CD4-positive, alpha-beta T cell treated with Interleukin-4 for 4 hours (primary cell): ENCODE measurements at regions not wholly inside any gene's neighbourhood (a gene's known extent, or its start where the extent isn't known, plus 50 kb on each side); places are given as distances from the start of the nearest gene placed in this dataset.

Source experiments
- DNase-seq: peaks from one replicate; pipeline ENCODE4 v3.0.0-alpha.2; 2020

GRCh38 chr22:23522623-23523251 is 57.4 kb downstream of the IGLL1 start:
- DNase-seq, result no peak

- peak; percentile 67 for DNase-seq
These were observed 58.5 kb downstream of the IGLL1 start for GRCh38 chr22:23521441-23522113.

DNA sequence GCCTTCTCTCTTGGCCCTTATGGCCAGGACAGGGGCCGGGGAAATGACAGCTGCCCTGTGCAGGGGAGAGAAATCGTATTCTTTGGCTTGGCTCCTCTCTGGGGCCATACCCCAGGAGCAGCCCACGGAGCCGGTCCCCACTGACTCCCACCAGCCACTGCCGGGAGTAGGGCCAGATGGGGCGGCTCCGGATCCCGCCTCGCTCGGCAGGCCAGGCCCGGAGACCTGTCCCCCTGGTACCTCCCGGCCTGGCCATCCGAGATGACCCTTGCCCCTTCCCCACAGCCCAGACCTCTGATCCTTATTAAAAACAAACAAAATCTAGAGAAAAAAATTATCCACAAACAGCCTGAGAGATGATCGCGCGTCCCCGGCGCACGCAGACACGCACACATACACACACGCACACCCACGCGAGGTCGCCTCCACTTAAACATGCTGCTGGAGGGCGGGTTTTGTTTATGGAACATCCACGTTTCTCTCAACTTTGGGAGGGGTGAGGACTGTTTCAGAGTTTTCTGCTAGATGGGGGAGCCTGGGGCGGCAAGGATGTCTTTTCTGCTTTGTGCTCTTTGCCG is 59.1 kb downstream of the IGLL1 start:
- no peak for DNase-seq

DNA sequence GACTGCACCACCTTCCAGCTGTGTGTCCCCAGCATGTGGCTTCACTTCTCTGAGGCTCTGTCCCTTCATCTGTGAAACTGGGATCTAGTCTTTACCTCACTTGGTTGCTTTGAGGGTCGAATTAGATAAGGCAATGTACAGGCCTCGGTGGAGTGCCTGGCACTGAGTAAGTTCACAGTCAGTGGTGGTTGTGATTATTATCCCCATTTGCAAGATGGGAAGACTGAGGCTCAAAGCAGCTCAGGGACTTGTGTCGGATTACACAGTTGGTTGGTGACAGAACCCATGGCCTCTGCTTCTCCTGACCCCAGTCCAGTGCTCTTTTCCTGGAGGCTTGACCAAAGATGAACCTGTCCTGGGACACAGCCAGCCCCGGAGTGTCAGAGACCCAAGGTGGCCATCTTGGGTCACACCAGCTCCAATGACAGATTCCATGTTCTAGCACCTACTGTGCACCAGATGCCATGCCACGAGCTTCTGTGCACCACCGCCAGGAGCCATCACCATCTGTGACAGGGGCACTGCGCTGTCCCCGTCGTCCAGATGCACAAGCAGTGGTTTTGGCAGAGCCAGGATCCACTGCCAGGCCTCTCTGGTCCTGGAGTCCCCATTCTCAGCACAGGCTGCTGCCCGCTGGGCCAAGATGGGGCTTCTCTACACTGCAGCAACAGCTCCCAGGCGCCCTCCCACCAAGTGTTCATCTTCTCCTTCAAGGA is 60.5 kb downstream of the IGLL1 start:
- no peak for DNase-seq

- DNase-seq, result no peak
These were observed 61.5 kb downstream of the IGLL1 start for GRCh38 chr22:23518376-23519187.

GRCh38 chr22:23517804-23518375 is 62.2 kb downstream of the IGLL1 start:
- no peak for DNase-seq

- DNase-seq, result no peak
These were observed 63.8 kb downstream of the IGLL1 start for GRCh38 chr22:23516304-23516703.

DNA sequence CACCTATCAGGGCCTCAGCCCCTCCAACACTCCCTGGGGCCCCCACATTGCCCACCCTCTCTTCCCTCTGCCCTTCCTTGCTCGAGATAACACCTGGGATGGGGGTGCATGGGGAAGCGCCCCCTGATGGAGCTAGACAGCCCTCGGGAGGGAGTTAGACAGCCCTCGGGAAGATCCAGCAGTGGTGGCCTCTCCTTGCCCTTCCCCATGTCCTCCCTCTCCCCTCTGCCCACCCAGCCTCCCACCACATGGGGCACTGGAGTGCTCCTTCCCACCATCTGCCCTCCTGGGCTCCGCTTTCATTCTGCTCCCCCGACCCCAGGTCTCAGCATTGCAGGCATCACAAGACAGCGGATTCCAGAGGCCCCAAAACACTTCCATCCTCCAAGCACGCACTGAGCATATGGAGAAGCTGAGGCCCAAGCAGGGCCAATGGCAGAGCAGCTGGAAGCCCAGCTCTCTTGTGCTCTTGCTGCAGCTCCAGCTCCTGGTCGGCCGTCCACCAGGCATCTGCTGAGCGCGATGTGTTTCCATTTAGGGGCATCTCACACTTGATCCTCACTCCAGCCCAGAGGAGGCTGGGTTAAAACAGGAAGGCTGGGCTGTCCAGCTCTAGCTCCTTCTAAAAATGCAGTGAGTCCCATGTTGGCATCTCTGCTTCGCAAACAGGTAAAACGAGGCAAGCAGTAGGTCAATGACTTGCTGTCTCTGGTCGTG is 65.6 kb downstream of the IGLL1 start:
- DNase-seq, result no peak

DNA sequence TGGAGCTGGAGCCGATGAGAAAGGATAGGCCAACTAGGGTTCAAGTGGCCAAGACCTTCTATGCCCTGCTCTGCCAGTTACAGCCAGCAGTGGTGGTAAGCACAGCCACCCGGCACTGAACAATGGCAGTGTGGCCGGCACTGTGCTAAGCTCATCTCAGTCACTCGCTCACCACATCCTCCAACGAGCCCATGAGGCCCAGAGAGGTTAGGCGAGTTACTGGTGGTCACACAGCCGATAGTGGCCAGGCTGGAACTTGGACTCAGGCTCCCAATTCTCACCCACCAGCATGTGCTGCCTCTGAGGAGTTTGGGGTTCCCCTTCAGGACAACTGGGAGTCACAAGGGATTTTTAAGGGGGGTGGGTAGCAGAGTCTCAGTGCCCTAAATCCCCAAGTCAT is 66.4 kb downstream of the IGLL1 start:
- DNase-seq, result no peak

- DNase-seq, result no peak
These were observed 67.0 kb downstream of the IGLL1 start for GRCh38 chr22:23513133-23513532.

- no peak for DNase-seq
These were observed 67.4 kb downstream of the IGLL1 start for GRCh38 chr22:23512721-23513120.

DNA sequence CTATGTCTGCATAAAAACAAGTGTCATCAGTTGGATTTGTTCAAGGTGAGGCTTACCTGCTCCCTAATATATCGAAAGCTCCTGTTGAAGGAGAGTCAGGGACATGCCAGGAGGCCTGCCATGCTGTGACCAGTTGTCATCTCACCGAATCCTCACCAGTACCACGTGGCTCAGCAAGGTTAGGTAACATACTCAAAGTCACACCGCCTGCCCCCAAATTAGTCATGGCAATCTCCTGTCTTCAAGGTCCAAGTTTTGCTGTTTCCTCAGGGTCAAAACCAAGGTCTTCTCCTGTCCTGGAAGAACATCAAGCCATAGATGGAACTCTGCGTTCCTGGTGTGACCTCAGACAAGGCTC is 67.8 kb downstream of the IGLL1 start:
- DNase-seq, result no peak

DNA sequence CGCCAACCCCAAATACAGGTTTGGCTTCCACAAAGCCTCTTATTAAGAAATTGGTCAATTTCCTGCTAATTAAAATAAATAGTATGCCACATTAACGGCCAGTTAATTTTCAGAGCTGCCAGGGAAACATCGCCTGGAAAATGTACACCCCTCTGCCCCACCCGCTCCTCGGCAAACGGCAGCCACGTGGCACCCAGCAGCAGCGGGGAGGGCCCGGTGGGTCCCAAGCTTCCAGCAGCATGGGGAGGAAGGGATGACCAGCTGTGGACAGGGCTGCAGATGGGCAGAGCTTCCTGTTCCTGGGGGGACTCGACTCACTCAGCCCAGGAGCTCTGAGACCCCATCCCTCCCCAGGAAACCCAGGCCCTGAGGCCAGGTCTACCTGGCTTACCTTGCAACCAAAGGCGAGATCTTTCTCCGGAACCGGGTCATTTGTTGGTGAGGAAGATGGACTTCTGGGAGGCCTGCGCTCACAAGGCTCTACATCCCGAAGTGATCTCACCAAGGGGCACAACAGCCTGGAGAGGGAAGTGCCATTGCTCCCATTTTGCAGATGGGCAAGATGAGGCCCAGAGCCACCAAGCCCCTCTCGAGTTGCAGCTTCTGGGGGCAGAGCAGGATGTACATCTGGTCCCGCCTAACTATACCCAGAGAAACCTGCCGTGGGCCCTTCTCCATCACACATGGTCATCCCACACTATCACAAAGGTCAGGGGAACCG is 68.3 kb downstream of the IGLL1 start:
- DNase-seq, result no peak

DNA sequence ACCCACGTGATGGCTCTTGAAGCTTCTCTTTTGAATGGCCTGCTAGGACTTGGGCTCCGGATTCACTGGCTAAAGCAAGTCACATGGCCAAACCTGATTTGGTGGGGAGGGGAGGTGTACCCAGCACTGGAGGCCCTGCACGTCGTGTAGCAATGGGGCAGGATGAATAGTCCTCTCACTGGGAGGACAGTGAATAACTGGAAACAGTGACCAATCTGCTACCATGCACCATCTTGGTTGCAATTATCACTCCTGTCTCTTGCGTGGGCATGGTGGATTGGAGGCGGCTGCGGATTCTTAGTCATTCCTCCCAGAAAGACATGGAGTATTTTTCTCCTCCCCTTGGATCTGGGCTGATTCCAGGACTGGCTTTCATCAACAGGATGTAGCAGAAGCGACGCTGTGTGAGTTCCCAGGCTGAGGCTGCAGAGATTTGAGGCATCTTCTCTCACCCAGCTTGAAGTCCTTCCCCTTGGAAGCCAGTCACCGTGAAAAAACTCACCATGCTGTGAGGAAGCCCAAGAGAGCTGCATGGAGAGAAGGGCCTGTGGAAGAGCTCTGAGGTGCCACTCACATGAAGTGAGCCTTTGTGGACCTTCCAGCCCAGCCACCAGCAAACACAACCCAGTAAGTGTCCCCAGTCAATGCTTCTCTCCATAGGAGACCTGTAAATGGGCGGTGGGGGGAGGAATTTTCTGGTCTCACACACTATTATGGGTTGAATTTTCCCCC is 70.4 kb downstream of the IGLL1 start:
- no peak for DNase-seq

GRCh38 chr22:23504516-23504915 is 75.6 kb downstream of the IGLL1 start:
- DNase-seq, result no peak

DNA sequence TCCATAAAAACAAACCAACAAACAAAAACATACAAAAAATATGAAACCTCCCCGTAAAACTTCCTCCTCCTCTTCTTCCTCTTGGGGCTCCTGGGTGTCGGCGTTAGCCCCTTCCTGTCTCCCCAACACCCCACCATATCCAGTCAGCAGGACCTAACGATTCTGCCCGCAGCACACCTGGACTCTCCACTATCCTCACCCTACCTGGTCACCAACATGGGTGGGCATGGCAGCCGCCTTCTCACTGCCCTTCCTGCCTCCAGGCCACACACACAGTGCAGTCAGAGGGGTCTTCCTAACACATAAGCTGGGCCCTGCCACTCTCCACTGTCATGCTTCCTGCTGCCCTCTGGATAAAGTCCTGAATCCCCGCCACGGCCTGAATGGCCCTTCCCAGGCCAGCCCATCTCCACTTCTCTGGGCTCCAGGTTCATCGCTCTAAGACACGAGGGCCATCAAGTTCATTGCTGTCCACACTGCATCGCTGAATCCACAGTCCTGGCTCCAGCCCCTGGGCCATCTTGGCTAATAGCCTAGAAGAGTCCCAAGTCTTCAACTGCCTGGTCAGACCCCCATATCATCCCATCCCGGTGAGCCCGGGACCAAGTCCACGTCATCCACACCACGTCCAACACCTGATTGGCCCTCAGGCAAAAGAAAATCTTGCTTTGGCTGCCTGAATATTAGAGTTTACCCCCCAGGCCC is 76.2 kb downstream of the IGLL1 start:
- no peak for DNase-seq

DNA sequence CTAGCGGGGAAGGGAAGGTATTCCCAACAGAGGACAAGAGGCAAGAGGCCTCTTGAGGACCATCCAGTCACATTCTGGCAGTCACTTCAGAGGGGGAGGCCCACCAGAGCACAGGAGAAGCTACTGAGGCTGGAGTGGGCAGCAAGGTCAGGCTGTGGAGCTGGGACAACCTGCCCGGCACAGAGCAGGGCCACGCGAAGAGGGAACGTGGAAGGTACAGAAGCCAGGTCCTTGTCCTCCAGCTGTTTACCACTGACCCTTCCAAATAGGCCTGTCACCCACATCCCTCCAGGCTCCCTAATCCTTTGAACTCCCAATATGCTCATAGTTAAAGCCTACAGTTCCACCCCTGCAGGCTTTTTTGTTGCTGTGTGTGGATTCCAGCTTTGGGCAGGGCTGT is 76.9 kb downstream of the IGLL1 start:
- no peak for DNase-seq

GRCh38 chr22:23501708-23502107 is 78.4 kb downstream of the IGLL1 start:
- DNase-seq, result no peak

DNA sequence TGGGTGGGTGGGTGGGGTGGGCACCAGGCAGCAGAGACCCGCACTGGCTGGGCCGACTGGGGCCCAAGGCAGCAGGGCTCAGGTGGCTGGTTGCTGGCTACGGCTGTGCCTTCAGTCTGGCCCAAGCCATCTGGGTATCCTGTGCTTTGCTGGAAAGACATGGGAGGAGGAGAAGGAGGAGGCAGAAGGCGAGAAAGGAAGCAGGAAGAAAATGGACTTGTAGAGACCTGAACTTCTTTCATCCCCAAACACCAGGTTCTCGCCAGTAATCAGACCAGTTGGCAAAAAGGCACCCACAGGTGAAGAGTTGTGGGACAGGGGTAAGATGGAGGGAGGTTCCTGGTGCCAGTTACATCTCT is 78.8 kb downstream of the IGLL1 start:
- DNase-seq, result no peak
